ENCODE measurements at regions not wholly inside any gene's neighbourhood (a gene's known extent, or its start where the extent isn't known, plus 50 kb on each side); places are given as distances from the start of the nearest gene placed in this dataset.

DNA sequence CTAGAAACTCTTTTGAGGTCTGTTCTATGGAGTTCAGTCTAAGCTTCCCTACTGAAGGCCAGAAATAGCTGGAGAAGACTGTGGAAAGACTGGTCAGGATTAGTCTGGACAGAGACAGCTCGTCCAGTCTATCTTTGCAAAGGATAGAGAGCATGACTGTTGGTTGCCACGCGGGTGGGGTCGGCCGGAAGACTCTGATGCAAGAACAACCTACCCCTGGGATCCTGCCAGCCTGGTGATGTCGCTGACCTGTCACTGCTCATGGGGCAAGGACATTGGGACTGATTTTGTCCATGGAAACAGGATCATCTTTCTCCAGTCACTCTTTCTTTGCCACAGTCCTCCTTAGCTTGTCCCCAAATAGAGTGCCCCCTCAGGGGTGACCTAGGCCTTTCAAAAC is 337.6 kb upstream of the NPSR1 start:
- TF ChIP-seq YY1 (IDR thresholded peaks at IDR 0.05; ENCODE audit: low read depth) (no peak), TCF12 (IDR thresholded peaks at IDR 0.05; ENCODE audit: low read depth) (no peak), ZBTB7A (IDR thresholded peaks at IDR 0.05; ENCODE audit: low read depth) (no peak), CREB1 (IDR thresholded peaks at IDR 0.05; ENCODE audit: low read depth) (no peak), EP300 (IDR thresholded peaks at IDR 0.05; ENCODE audit: borderline replicate concordance) (no peak), TAF1 (IDR thresholded peaks at IDR 0.05; ENCODE audit: low read depth) (no peak), EGR1 (IDR thresholded peaks at IDR 0.05) (no peak), NFIC (IDR thresholded peaks at IDR 0.05) (no peak), TEAD4 (IDR thresholded peaks at IDR 0.05) (no peak), FOXM1 (IDR thresholded peaks at IDR 0.05; ENCODE audit: borderline replicate concordance, low read depth) (no peak), RAD21 (IDR thresholded peaks at IDR 0.05; ENCODE audit: low read depth) (no peak), CEBPB (IDR thresholded peaks at IDR 0.05) (no peak)
- TF ChIP-seq, protein P1, sequence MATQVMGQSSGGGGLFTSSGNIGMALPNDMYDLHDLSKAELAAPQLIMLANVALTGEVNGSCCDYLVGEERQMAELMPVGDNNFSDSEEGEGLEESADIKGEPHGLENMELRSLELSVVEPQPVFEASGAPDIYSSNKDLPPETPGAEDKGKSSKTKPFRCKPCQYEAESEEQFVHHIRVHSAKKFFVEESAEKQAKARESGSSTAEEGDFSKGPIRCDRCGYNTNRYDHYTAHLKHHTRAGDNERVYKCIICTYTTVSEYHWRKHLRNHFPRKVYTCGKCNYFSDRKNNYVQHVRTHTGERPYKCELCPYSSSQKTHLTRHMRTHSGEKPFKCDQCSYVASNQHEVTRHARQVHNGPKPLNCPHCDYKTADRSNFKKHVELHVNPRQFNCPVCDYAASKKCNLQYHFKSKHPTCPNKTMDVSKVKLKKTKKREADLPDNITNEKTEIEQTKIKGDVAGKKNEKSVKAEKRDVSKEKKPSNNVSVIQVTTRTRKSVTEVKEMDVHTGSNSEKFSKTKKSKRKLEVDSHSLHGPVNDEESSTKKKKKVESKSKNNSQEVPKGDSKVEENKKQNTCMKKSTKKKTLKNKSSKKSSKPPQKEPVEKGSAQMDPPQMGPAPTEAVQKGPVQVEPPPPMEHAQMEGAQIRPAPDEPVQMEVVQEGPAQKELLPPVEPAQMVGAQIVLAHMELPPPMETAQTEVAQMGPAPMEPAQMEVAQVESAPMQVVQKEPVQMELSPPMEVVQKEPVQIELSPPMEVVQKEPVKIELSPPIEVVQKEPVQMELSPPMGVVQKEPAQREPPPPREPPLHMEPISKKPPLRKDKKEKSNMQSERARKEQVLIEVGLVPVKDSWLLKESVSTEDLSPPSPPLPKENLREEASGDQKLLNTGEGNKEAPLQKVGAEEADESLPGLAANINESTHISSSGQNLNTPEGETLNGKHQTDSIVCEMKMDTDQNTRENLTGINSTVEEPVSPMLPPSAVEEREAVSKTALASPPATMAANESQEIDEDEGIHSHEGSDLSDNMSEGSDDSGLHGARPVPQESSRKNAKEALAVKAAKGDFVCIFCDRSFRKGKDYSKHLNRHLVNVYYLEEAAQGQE (IDR thresholded peaks at IDR 0.05; ENCODE audit: low read depth), result no peak
- TF ChIP-seq, protein P2, sequence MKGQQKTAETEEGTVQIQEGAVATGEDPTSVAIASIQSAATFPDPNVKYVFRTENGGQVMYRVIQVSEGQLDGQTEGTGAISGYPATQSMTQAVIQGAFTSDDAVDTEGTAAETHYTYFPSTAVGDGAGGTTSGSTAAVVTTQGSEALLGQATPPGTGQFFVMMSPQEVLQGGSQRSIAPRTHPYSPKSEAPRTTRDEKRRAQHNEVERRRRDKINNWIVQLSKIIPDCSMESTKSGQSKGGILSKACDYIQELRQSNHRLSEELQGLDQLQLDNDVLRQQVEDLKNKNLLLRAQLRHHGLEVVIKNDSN (IDR thresholded peaks at IDR 0.05), result no peak
- TF ChIP-seq, protein P3, sequence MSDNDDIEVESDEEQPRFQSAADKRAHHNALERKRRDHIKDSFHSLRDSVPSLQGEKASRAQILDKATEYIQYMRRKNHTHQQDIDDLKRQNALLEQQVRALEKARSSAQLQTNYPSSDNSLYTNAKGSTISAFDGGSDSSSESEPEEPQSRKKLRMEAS (IDR thresholded peaks at IDR 0.05), result no peak

DNA sequence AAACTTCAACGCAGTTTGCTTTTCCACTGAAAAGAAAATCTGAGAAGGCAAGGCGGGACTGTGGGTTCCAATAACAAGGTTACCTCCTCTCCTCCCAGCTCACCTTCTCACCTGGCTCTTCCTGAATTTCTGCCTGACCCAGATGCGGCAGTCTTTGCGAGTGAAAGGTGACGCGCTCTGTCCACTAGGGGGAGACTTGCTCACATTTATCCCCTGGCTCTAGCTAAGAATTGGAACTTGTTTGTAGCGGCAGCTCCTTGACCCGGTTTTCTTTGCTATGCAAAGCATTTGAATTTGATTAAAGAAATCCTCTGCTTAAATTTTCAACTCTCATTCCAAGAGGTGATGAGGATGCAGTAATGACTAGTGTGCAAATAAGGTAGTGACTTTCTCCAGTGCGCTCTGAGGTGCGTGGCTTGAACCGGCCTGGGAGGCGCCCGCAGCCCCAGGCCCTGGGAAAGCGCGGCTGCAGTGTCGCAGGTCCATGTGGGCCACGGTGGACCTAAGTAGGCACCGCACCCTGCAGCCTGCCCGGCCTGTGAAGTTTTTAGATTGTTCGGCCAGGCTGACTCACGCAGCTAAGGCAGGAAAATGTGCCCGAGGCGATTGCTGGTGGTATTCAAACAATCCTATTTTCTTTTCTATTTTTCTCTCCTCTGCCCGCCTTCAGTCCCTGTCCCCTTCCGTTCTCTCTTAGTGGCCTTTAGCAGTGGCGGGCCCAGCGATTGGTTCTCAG is 336.9 kb upstream of the NPSR1 start:
- no peak for TF ChIP-seq CEBPB (IDR thresholded peaks at IDR 0.05)
- peak; percentile 79 for TF ChIP-seq RAD21 (IDR thresholded peaks at IDR 0.05; ENCODE audit: low read depth)

DNA sequence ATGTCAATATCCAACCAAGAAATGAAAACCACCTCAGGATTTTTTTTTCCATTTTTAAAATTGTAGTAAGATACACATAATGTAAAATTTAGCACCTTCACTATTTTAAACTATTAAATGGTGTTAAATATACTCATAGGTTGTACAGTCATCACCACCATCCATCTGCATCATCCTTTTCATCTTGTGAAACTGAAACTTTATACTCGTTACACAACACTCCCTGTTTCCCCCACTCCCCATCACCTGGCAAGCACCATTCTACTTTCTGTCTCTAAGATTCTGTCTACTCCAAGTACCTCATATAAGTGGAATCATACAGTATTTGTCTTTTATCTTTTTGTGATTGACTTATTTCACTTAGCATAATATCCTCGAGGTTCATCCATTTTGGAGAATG is 335.2 kb upstream of the NPSR1 start:
- no peak for TF ChIP-seq TEAD4 (IDR thresholded peaks at IDR 0.05)
- no peak for TF ChIP-seq CREB1 (IDR thresholded peaks at IDR 0.05; ENCODE audit: low read depth)
- no peak for TF ChIP-seq RAD21 (IDR thresholded peaks at IDR 0.05; ENCODE audit: low read depth)
- TF ChIP-seq TAF1 (IDR thresholded peaks at IDR 0.05; ENCODE audit: low read depth), result no peak
- no peak for TF ChIP-seq TCF12 (IDR thresholded peaks at IDR 0.05; ENCODE audit: low read depth)
- TF ChIP-seq, protein P2 (IDR thresholded peaks at IDR 0.05), result no peak
- no peak for TF ChIP-seq ZBTB7A (IDR thresholded peaks at IDR 0.05; ENCODE audit: low read depth)
- TF ChIP-seq NFIC (IDR thresholded peaks at IDR 0.05), result no peak
- no peak for TF ChIP-seq FOXM1 (IDR thresholded peaks at IDR 0.05; ENCODE audit: borderline replicate concordance, low read depth)
- no peak for TF ChIP-seq YY1 (IDR thresholded peaks at IDR 0.05; ENCODE audit: low read depth)
- TF ChIP-seq, protein P3 (IDR thresholded peaks at IDR 0.05), result no peak
- TF ChIP-seq CEBPB (IDR thresholded peaks at IDR 0.05), result no peak
- TF ChIP-seq, protein P1 (IDR thresholded peaks at IDR 0.05; ENCODE audit: low read depth), result no peak

DNA sequence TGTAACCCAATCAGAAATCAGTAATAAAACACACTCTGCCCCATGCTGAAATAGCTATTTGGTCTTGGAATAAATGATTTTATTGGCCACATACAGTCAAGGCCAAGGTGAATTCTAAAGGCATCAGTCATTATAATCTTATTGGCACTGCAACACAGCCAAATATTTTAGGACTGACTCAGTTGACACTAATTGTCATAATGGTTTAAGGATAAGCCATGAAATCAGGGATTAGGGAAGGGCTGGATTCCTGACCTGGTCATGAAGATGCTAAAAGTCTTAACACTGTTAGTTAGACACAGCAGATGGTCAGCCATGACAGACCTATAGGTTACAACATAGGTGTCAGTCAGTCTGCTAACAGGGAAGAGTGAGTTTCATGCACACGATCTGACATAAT is 330.3 kb upstream of the NPSR1 start:
- no peak for TF ChIP-seq CEBPB (IDR thresholded peaks at IDR 0.05)
- TF ChIP-seq, protein P2 (IDR thresholded peaks at IDR 0.05), result no peak
- TF ChIP-seq CREB1 (IDR thresholded peaks at IDR 0.05; ENCODE audit: low read depth), result no peak
- no peak for TF ChIP-seq RAD21 (IDR thresholded peaks at IDR 0.05; ENCODE audit: low read depth)
- TF ChIP-seq NFIC (IDR thresholded peaks at IDR 0.05), result no peak
- no peak for TF ChIP-seq YY1 (IDR thresholded peaks at IDR 0.05; ENCODE audit: low read depth)
- no peak for TF ChIP-seq TEAD4 (IDR thresholded peaks at IDR 0.05)
- no peak for TF ChIP-seq ZBTB7A (IDR thresholded peaks at IDR 0.05; ENCODE audit: low read depth)
- no peak for TF ChIP-seq TAF1 (IDR thresholded peaks at IDR 0.05; ENCODE audit: low read depth)
- TF ChIP-seq EP300 (IDR thresholded peaks at IDR 0.05; ENCODE audit: borderline replicate concordance), result no peak
- TF ChIP-seq TCF12 (IDR thresholded peaks at IDR 0.05; ENCODE audit: low read depth), result no peak
- TF ChIP-seq, protein P1 (IDR thresholded peaks at IDR 0.05; ENCODE audit: low read depth), result no peak
- TF ChIP-seq FOXM1 (IDR thresholded peaks at IDR 0.05; ENCODE audit: borderline replicate concordance, low read depth), result no peak
- TF ChIP-seq EGR1 (IDR thresholded peaks at IDR 0.05), result no peak
- TF ChIP-seq, protein P3 (IDR thresholded peaks at IDR 0.05), result no peak
